K562 (cell line): ENCODE measurements at regions not wholly inside any gene's neighbourhood (a gene's known extent, or its start where the extent isn't known, plus 50 kb on each side); places are given as distances from the start of the nearest gene placed in this dataset.

Experiments used
- ATAC-seq: fragments of 200-7000 bp; cut with Tn5 transposase; 3 replicates; pipeline ENCODE4 v1.9.1; 2020; ENCODE audit warnings: moderate library complexity
- BruUV-seq: library from RNA; stranded (reverse); fragments of 400-500 nt; replicated peaks from 2 replicates; lab custom pipeline; 2021; lab: Mats Ljungman, UMichigan
- CTCF ChIA-PET: fragments of 300-600 bp; formaldehyde crosslinking; extraction: SDS; loops from one replicate; lab custom pipeline; 2021; ENCODE audit warnings: low intra/inter-chr PET ratio; lab: Yijun Ruan, JAX
- POLR2A ChIA-PET: fragments of 300-600, 350-650 bp; sonication (Branson Sonifier 250); formaldehyde crosslinking; extraction: SDS; loops from one replicate; lab custom pipeline; 2021; ENCODE audit warnings: antibody characterized with exemption, inconsistent platforms; lab: Yijun Ruan, JAX
- DNase-seq, 4 experiments: peaks; one replicate each; pipeline versions ENCODE4 v3.0.0 to v3.0.0-alpha.2; 2011 to 2018; ENCODE audit warnings: low spot score in 3 of 4, mixed read lengths in 3 of 4; ENCODE audit errors: extremely low read depth in 1 of 4
- FAIRE-seq: peaks from 2 replicates; lab custom pipeline; 2011; peaks lifted over from hg19 to GRCh38; lab: Jason Lieb, UNC
- H2AFZ ChIP-seq: 2 replicates; pipeline ENCODE4 v1.6.0; 2011; ENCODE audit warnings: low read depth, low read length, control low read depth, inconsistent platforms
- H3K27ac ChIP-seq: fragments of 200-600 bp; 3 replicates; pipeline ENCODE4 v1.8.0; 2011; ENCODE audit warnings: low read depth, mild to moderate bottlenecking, control low read depth, inconsistent platforms, low read length, moderate library complexity, mixed read lengths; ENCODE audit errors: extremely low read depth
- H3K27me3 ChIP-seq, 2 experiments: fragments of 300-600 bp in 1 of 2; 2 replicates in 1 of 2; 3 replicates in 1 of 2; pipeline versions ENCODE4 v1.6.0 to v1.8.0; 2011; ENCODE audit warnings: inconsistent platforms in 2 of 2, low read length in 2 of 2, mild to moderate bottlenecking in 1 of 2, mixed read lengths in 1 of 2, moderate library complexity in 1 of 2; ENCODE audit not compliant: control insufficient read depth in 2 of 2, insufficient read depth in 2 of 2
- H3K36me3 ChIP-seq: fragments of 300-600 bp; 3 replicates; pipeline ENCODE4 v1.8.0; 2011; ENCODE audit warnings: mild to moderate bottlenecking, low read length, inconsistent platforms; ENCODE audit not compliant: control insufficient read depth, insufficient read depth
- H3K4me1 ChIP-seq, 2 experiments: fragments of 200-600 bp in 1 of 2; replicated peaks in 1 of 2; 2 replicates in 1 of 2; 3 replicates in 1 of 2; pipeline versions ENCODE4 v1.5.1 to v1.8.0; 2011; ENCODE audit warnings: inconsistent platforms in 2 of 2, low read length in 2 of 2, mild to moderate bottlenecking in 1 of 2, mixed read lengths in 1 of 2, moderate library complexity in 1 of 2; ENCODE audit not compliant: control insufficient read depth in 2 of 2, insufficient read depth in 2 of 2
- H3K4me2 ChIP-seq: 2 replicates; pipeline ENCODE4 v1.6.1; 2011; ENCODE audit warnings: low read length, control low read depth, inconsistent platforms, mixed read lengths; ENCODE audit not compliant: insufficient read depth
- H3K4me3 ChIP-seq: fragments of 200-600 bp; sonication (generic), shearing (Covaris generic); 2 replicates; pipeline ENCODE4 v1.5.1; 2016; ENCODE audit warnings: control low read depth, inconsistent platforms
- H3K79me2 ChIP-seq: fragments of 200-600 bp; 3 replicates; pipeline ENCODE4 v1.8.0; 2011; ENCODE audit warnings: low read length, inconsistent platforms; ENCODE audit not compliant: control insufficient read depth, insufficient read depth
- H3K9ac ChIP-seq, 2 experiments: 2 replicates each; pipeline versions ENCODE4 v1.6.0 to v1.6.1; 2011; ENCODE audit warnings: low read depth in 2 of 2, low read length in 2 of 2, control low read depth in 1 of 2, inconsistent platforms in 1 of 2, mild to moderate bottlenecking in 1 of 2, mixed read lengths in 1 of 2; ENCODE audit not compliant: insufficient read depth in 1 of 2
- H3K9me1 ChIP-seq: one replicate; pipeline ENCODE4 v1.6.0; 2011; ENCODE audit warnings: inconsistent platforms, mild to moderate bottlenecking, low read length, moderate library complexity; ENCODE audit not compliant: control insufficient read depth, insufficient read depth
- H3K9me3 ChIP-seq: replicated peaks from 2 replicates; pipeline ENCODE4 v1.5.1; 2011; ENCODE audit warnings: low read depth, low read length, inconsistent platforms; ENCODE audit not compliant: control insufficient read depth, insufficient read depth
- H4K20me1 ChIP-seq: replicated peaks from 2 replicates; pipeline ENCODE4 v1.6.1; 2011; ENCODE audit warnings: low read length, inconsistent platforms, mixed read lengths; ENCODE audit not compliant: control insufficient read depth, insufficient read depth
- CBFA2T2 ChIP-seq: fragments of 450-650 bp; conservative IDR thresholded peaks from 2 replicates; pipeline ENCODE4 v1.6.1; 2017; ENCODE audit warnings: mild to moderate bottlenecking
- EGR1 ChIP-seq: fragments of 450-650 bp; conservative IDR thresholded peaks from 2 replicates; pipeline ENCODE4 v1.6.1; 2017; ENCODE audit warnings: mild to moderate bottlenecking
- FOXA3 ChIP-seq, 2 experiments: fragments of 450-650 bp in 1 of 2; sonication (generic) in 1 of 2; formaldehyde crosslinking; IDR thresholded peaks in 1 of 2; conservative IDR thresholded peaks in 1 of 2; 2 replicates each; pipeline versions ENCODE4 v1.4.0 to v1.8.0; 2020 to 2022; ENCODE audit warnings: mild to moderate bottlenecking in 2 of 2, missing genetic modification reagents in 1 of 2
- IRF2 ChIP-seq: sonication (generic); formaldehyde crosslinking; IDR thresholded peaks from 2 replicates; pipeline ENCODE4 v1.8.1; 2022; ENCODE audit warnings: mild to moderate bottlenecking, missing genetic modification reagents
- IRF9 ChIP-seq: fragments of 450-650 bp; IDR thresholded peaks from 2 replicates; pipeline ENCODE4 v1.6.1; 2016; ENCODE audit warnings: missing biosample characterization, missing genetic modification characterization
- MCM3 ChIP-seq: fragments of 450-650 bp; IDR thresholded peaks from 2 replicates; pipeline ENCODE4 v1.6.1; 2016
- MTA1 ChIP-seq: fragments of 450-650 bp; IDR thresholded peaks from 2 replicates; pipeline ENCODE4 v1.6.1; 2017; ENCODE audit warnings: borderline replicate concordance
- NEUROD1 ChIP-seq: fragments of 150-350 bp; IDR thresholded peaks from 2 replicates; pipeline ENCODE4 v1.6.1; 2014; ENCODE audit warnings: borderline replicate concordance, low read length, low read depth; ENCODE audit not compliant: partially characterized antibody
- PBX2 ChIP-seq, 2 experiments: IDR thresholded peaks in 1 of 2; conservative IDR thresholded peaks in 1 of 2; 2 replicates each; pipeline ENCODE4 v1.6.1; 2016; ENCODE audit warnings: low read depth in 2 of 2, mild to moderate bottlenecking in 1 of 2, missing compliant biosample characterization in 1 of 2, missing genetic modification characterization in 1 of 2, moderate library complexity in 1 of 2
- TRIM25 ChIP-seq: fragments of 450-650 bp; IDR thresholded peaks from 2 replicates; pipeline ENCODE4 v1.7.0; 2016; ENCODE audit warnings: borderline replicate concordance
- ZBTB9 ChIP-seq: fragments of 450-650 bp; formaldehyde crosslinking; IDR thresholded peaks from 2 replicates; pipeline ENCODE4 v1.4.0; 2020; ENCODE audit warnings: mild to moderate bottlenecking, moderate library complexity
- WGBS: fragments of 100-300 bp; shearing (Covaris generic); methylation state at CpG from one replicate; pipeline ENCODE4 v1.1.6; 2016; ENCODE audit warnings: low coverage, mixed read lengths; ENCODE audit not compliant: insufficient coverage; ENCODE audit errors: missing lambda C conversion rate; 5-methylcytosine and 5-hydroxymethylcytosine counted together
- in situ Hi-C: fragments of 300-500 bp; cut with MboI; formaldehyde crosslinking; loops from 4 replicates; pipeline ENCODE4 v1.15.0; 2018; ENCODE audit warnings: inconsistent platforms, mixed read lengths
- intact Hi-C: fragments of 100-400 bp; cut with micrococcal nuclease; formaldehyde crosslinking; loops from 2 replicates; pipeline ENCODE4 v1.14.2; 2022

- FAIRE-seq (peak; percentile 62), ATAC-seq (no peak), DNase-seq (no peak)
- Histone ChIP-seq H3K4me1 (peaks cover 0 to 4% of the 10 kb centered on the region in 2 experiments; a peak in 2 of 5 replicates), H3K9me1 (no peaks in the 10 kb centered on the region), H3K9ac (no peak overlapping the region), H3K4me2 (no peak overlapping the region), H3K27me3 (no peaks in the 10 kb centered on the region), H3K36me3 (no peaks in the 10 kb centered on the region), H3K4me3 (no peak overlapping the region), H4K20me1 (no peaks in the 10 kb centered on the region), H3K79me2 (no peaks in the 10 kb centered on the region), H3K27ac (no peak overlapping the region), H2AFZ (peak overlapping the region; percentile 18; the same call in 1 of the 2 replicates), H3K9me3 (no peaks in the 10 kb centered on the region)
- intact Hi-C loops = no loop called here
- in situ Hi-C loops = no loop called here
- no TSS peak for BruUV-seq
- no peak for TF ChIP-seq ZBTB9
- no peak for TF ChIP-seq CBFA2T2
- TF ChIP-seq MTA1 = no peak
- no peak for TF ChIP-seq FOXA3 (CRISPR knock-in tag; conservative IDR thresholded peaks at IDR 0.05 in 1 of 2, IDR thresholded peaks at IDR 0.05 in 1 of 2)
- TF ChIP-seq MCM3 = no peak
- no peak for TF ChIP-seq IRF2 (CRISPR knock-in tag)
- TF ChIP-seq IRF9 = no peak
- no peak for TF ChIP-seq NEUROD1
- no peak for TF ChIP-seq PBX2 (CRISPR knock-in tag; IDR thresholded peaks at IDR 0.05; ENCODE audit: low read depth)
- TF ChIP-seq PBX2 (tag; conservative IDR thresholded peaks at IDR 0.05; ENCODE audit: low read depth) = no peak
- TF ChIP-seq TRIM25 = no peak
- TF ChIP-seq EGR1 = no peak
- ChIA-PET CTCF (no interaction called here), POLR2A (interaction anchor here (1.1 kb wide), 1 partner anchor 9 kb away, joined by 3 read pairs; no protein-coding TSS in a partner anchor)
- WGBS = 81% methylated on average over 2 of the region's 2 CpGs
These were observed 240.8 kb upstream of the KCNMB2 start for GRCh38 chr3:178295292-178295912.
